ENCODE measurements at regions not wholly inside any gene's neighbourhood (a gene's known extent, or its start where the extent isn't known, plus 50 kb on each side); places are given as distances from the start of the nearest gene placed in this dataset.
"Not testable (repeated sequence)": the region's sequence is repeated elsewhere in the genome, so short reads cannot be mapped to it uniquely, and the experiment has no call there.

- H3K4me1 ChIP-seq (ENCODE audit: control insufficient read depth, insufficient read depth, low read length); H3K4me3 ChIP-seq (ENCODE audit: insufficient read depth, low read depth, low read length); H3K27me3 ChIP-seq (ENCODE audit: control insufficient read depth, insufficient read depth, low read length, poor library complexity, severe bottlenecking); H3K36me3 ChIP-seq (ENCODE audit: control insufficient read depth, insufficient read depth, low read length); H3K27ac ChIP-seq (ENCODE audit: insufficient read depth, low read depth, low read length, poor library complexity, severe bottlenecking); H3K9me3 ChIP-seq (ENCODE audit: control insufficient read depth, low read length): not testable (repeated sequence)
- WGBS, 2 experiments: 100% methylated on average over 3 of the region's 3 CpGs; no CpG with 5 or more reads in 1 of the 2 experiments
Observed at GRCh38 chrY:19580990-19581389, 163.5 kb downstream of the KDM5D start.

- 100% methylated on average over 1 to 2 of the region's 3 CpGs for WGBS, 2 experiments
- Histone ChIP-seq H3K36me3 (ENCODE audit: control insufficient read depth, insufficient read depth, low read length) (no peaks in the 10 kb centered on the region), H3K27me3 (ENCODE audit: control insufficient read depth, insufficient read depth, low read length, poor library complexity, severe bottlenecking) (no peaks in the 10 kb centered on the region), H3K4me3 (ENCODE audit: insufficient read depth, low read depth, low read length) (no peak overlapping the region), H3K9me3 (ENCODE audit: control insufficient read depth, low read length) (no peaks in the 10 kb centered on the region), H3K27ac (ENCODE audit: insufficient read depth, low read depth, low read length, poor library complexity, severe bottlenecking) (no peak overlapping the region), H3K4me1 (ENCODE audit: control insufficient read depth, insufficient read depth, low read length) (no peaks in the 10 kb centered on the region)
Observed at GRCh38 chrY:19578281-19578874, 166.1 kb downstream of the KDM5D start.

- no peaks in the 10 kb centered on the region for H3K36me3 ChIP-seq (ENCODE audit: control insufficient read depth, insufficient read depth, low read length)
- H3K4me3 ChIP-seq (ENCODE audit: insufficient read depth, low read depth, low read length): no peak overlapping the region
- no peak overlapping the region for H3K27ac ChIP-seq (ENCODE audit: insufficient read depth, low read depth, low read length, poor library complexity, severe bottlenecking)
- H3K9me3 ChIP-seq (ENCODE audit: control insufficient read depth, low read length): no peaks in the 10 kb centered on the region
- no peaks in the 10 kb centered on the region for H3K27me3 ChIP-seq (ENCODE audit: control insufficient read depth, insufficient read depth, low read length, poor library complexity, severe bottlenecking)
- H3K4me1 ChIP-seq (ENCODE audit: control insufficient read depth, insufficient read depth, low read length): no peaks in the 10 kb centered on the region
- WGBS, 2 experiments: 85 to 94% methylated on average over 5 to 6 of the region's 6 CpGs
Observed at GRCh38 chrY:19577250-19577649, 167.3 kb downstream of the KDM5D start.

- no peaks in the 10 kb centered on the region for H3K9me3 ChIP-seq (ENCODE audit: control insufficient read depth, low read length)
- H3K36me3 ChIP-seq (ENCODE audit: control insufficient read depth, insufficient read depth, low read length): no peaks in the 10 kb centered on the region
- H3K4me3 ChIP-seq (ENCODE audit: insufficient read depth, low read depth, low read length): no peak overlapping the region
- no peaks in the 10 kb centered on the region for H3K27me3 ChIP-seq (ENCODE audit: control insufficient read depth, insufficient read depth, low read length, poor library complexity, severe bottlenecking)
- no peak overlapping the region for H3K27ac ChIP-seq (ENCODE audit: insufficient read depth, low read depth, low read length, poor library complexity, severe bottlenecking)
- H3K4me1 ChIP-seq (ENCODE audit: control insufficient read depth, insufficient read depth, low read length): no peaks in the 10 kb centered on the region
Observed at GRCh38 chrY:19574939-19575338, 169.6 kb downstream of the KDM5D start.

GRCh38 chrY:19573646-19574045 lies 170.9 kb downstream of the KDM5D start:
- H3K9me3 ChIP-seq (ENCODE audit: control insufficient read depth, low read length): no peaks in the 10 kb centered on the region

GRCh38 chrY:19570999-19571398 lies 173.5 kb downstream of the KDM5D start:
- Histone ChIP-seq H3K36me3 (ENCODE audit: control insufficient read depth, insufficient read depth, low read length) (no peaks in the 10 kb centered on the region), H3K9me3 (ENCODE audit: control insufficient read depth, low read length) (no peaks in the 10 kb centered on the region), H3K4me1 (ENCODE audit: control insufficient read depth, insufficient read depth, low read length) (no peaks in the 10 kb centered on the region), H3K27ac (ENCODE audit: insufficient read depth, low read depth, low read length, poor library complexity, severe bottlenecking) (no peak overlapping the region), H3K27me3 (ENCODE audit: control insufficient read depth, insufficient read depth, low read length, poor library complexity, severe bottlenecking) (no peaks in the 10 kb centered on the region), H3K4me3 (ENCODE audit: insufficient read depth, low read depth, low read length) (no peak overlapping the region)
- 94 to 95% methylated on average over 2 of the region's 2 CpGs for WGBS, 2 experiments

More at GRCh38 chrY:19573646-19574045, 170.9 kb downstream of the KDM5D start:
- no peak overlapping the region for H3K27ac ChIP-seq (ENCODE audit: insufficient read depth, low read depth, low read length, poor library complexity, severe bottlenecking)
- no peaks in the 10 kb centered on the region for H3K4me1 ChIP-seq (ENCODE audit: control insufficient read depth, insufficient read depth, low read length)
- H3K36me3 ChIP-seq (ENCODE audit: control insufficient read depth, insufficient read depth, low read length): no peaks in the 10 kb centered on the region
- 100% methylated on average over 2 of the region's 2 CpGs for WGBS, 2 experiments
- no peaks in the 10 kb centered on the region for H3K27me3 ChIP-seq (ENCODE audit: control insufficient read depth, insufficient read depth, low read length, poor library complexity, severe bottlenecking)
- H3K4me3 ChIP-seq (ENCODE audit: insufficient read depth, low read depth, low read length): no peak overlapping the region

- no peaks in the 10 kb centered on the region for H3K9me3 ChIP-seq (ENCODE audit: control insufficient read depth, low read length)
- H3K27me3 ChIP-seq (ENCODE audit: control insufficient read depth, insufficient read depth, low read length, poor library complexity, severe bottlenecking): no peaks in the 10 kb centered on the region
- no peaks in the 10 kb centered on the region for H3K4me1 ChIP-seq (ENCODE audit: control insufficient read depth, insufficient read depth, low read length)
- 1% methylated on average over 14 of the region's 14 CpGs for WGBS, 2 experiments
- no peaks in the 10 kb centered on the region for H3K36me3 ChIP-seq (ENCODE audit: control insufficient read depth, insufficient read depth, low read length)
- peak overlapping the region; percentile 73 for H3K4me3 ChIP-seq (ENCODE audit: insufficient read depth, low read depth, low read length)
- peak overlapping the region; percentile 67 for H3K27ac ChIP-seq (ENCODE audit: insufficient read depth, low read depth, low read length, poor library complexity, severe bottlenecking)
Observed at GRCh38 chrY:19567943-19568342, 176.6 kb downstream of the KDM5D start.

GRCh38 chrY:19567051-19567921 lies 177.2 kb downstream of the KDM5D start:
- Histone ChIP-seq H3K36me3 (ENCODE audit: control insufficient read depth, insufficient read depth, low read length) (no peaks in the 10 kb centered on the region), H3K27me3 (ENCODE audit: control insufficient read depth, insufficient read depth, low read length, poor library complexity, severe bottlenecking) (no peaks in the 10 kb centered on the region), H3K27ac (ENCODE audit: insufficient read depth, low read depth, low read length, poor library complexity, severe bottlenecking) (peak overlapping the region; percentile 67), H3K4me3 (ENCODE audit: insufficient read depth, low read depth, low read length) (peak overlapping the region; percentile 73), H3K9me3 (ENCODE audit: control insufficient read depth, low read length) (no peaks in the 10 kb centered on the region), H3K4me1 (ENCODE audit: control insufficient read depth, insufficient read depth, low read length) (no peaks in the 10 kb centered on the region)
- 0% methylated on average over 49 to 53 of the region's 53 CpGs for WGBS, 2 experiments

- H3K27ac ChIP-seq (ENCODE audit: insufficient read depth, low read depth, low read length, poor library complexity, severe bottlenecking): no peak overlapping the region
- no peak overlapping the region for H3K4me3 ChIP-seq (ENCODE audit: insufficient read depth, low read depth, low read length)
Observed at GRCh38 chrY:19559161-19559560, 185.4 kb downstream of the KDM5D start.

GRCh38 chrY:19549671-19550466 lies 194.7 kb downstream of the KDM5D start:
- WGBS, 2 experiments: 48 to 51% methylated on average over 18 of the region's 18 CpGs
- no peak overlapping the region for H3K4me3 ChIP-seq (ENCODE audit: insufficient read depth, low read depth, low read length)
- no peaks in the 10 kb centered on the region for H3K4me1 ChIP-seq (ENCODE audit: control insufficient read depth, insufficient read depth, low read length)
- no peak overlapping the region for H3K27ac ChIP-seq (ENCODE audit: insufficient read depth, low read depth, low read length, poor library complexity, severe bottlenecking)
- H3K27me3 ChIP-seq (ENCODE audit: control insufficient read depth, insufficient read depth, low read length, poor library complexity, severe bottlenecking): no peaks in the 10 kb centered on the region
- H3K36me3 ChIP-seq (ENCODE audit: control insufficient read depth, insufficient read depth, low read length): no peaks in the 10 kb centered on the region
- no peaks in the 10 kb centered on the region for H3K9me3 ChIP-seq (ENCODE audit: control insufficient read depth, low read length)

More at GRCh38 chrY:19559161-19559560, 185.4 kb downstream of the KDM5D start:
- 94 to 100% methylated on average over 4 of the region's 4 CpGs for WGBS, 2 experiments
- Histone ChIP-seq H3K36me3 (ENCODE audit: control insufficient read depth, insufficient read depth, low read length) (no peaks in the 10 kb centered on the region), H3K9me3 (ENCODE audit: control insufficient read depth, low read length) (no peaks in the 10 kb centered on the region), H3K27me3 (ENCODE audit: control insufficient read depth, insufficient read depth, low read length, poor library complexity, severe bottlenecking) (no peaks in the 10 kb centered on the region), H3K4me1 (ENCODE audit: control insufficient read depth, insufficient read depth, low read length) (no peaks in the 10 kb centered on the region)
